NCI-H1694 (cell line): ENCODE measurements at regions not wholly inside any gene's neighbourhood (a gene's known extent, or its start where the extent isn't known, plus 50 kb on each side); places are given as distances from the start of the nearest gene placed in this dataset.

Experiments used
- DNase-seq: peaks from one replicate; lab custom pipeline; 2025; lab: John Stamatoyannopoulos, UW

- peak; percentile 61 for DNase-seq
Observed at GRCh38 chr1:59150577-59151386, 146.1 kb upstream of the FGGY start.

- DNase-seq, result no peak
Observed at GRCh38 chr1:59151387-59151761, 145.5 kb upstream of the FGGY start.

- no peak for DNase-seq
Observed at GRCh38 chr1:59151860-59152259, 145.0 kb upstream of the FGGY start.

GRCh38 chr1:59152511-59152910 lies 144.4 kb upstream of the FGGY start:
- DNase-seq, result no peak

- no peak for DNase-seq
Observed at GRCh38 chr1:59154401-59154800, 142.5 kb upstream of the FGGY start.

GRCh38 chr1:59155351-59155750 lies 141.5 kb upstream of the FGGY start:
- DNase-seq, result no peak

GRCh38 chr1:59156051-59156450 lies 140.8 kb upstream of the FGGY start:
- DNase-seq, result no peak

- DNase-seq, result peak; percentile 4
Observed at GRCh38 chr1:59156526-59157199, 140.2 kb upstream of the FGGY start.

- DNase-seq, result no peak
Observed at GRCh38 chr1:59158321-59158720, 138.6 kb upstream of the FGGY start.

- no peak for DNase-seq
Observed at GRCh38 chr1:59159557-59160203, 137.2 kb upstream of the FGGY start.

- no peak for DNase-seq
Observed at GRCh38 chr1:59161136-59161535, 135.8 kb upstream of the FGGY start.

- no peak for DNase-seq
Observed at GRCh38 chr1:59162665-59163064, 134.2 kb upstream of the FGGY start.

- no peak for DNase-seq
Observed at GRCh38 chr1:59163268-59164092, 133.4 kb upstream of the FGGY start.

- no peak for DNase-seq
Observed at GRCh38 chr1:59164371-59164770, 132.5 kb upstream of the FGGY start.

- no peak for DNase-seq
Observed at GRCh38 chr1:59165353-59165752, 131.5 kb upstream of the FGGY start.

GRCh38 chr1:59169703-59170102 lies 127.2 kb upstream of the FGGY start:
- no peak for DNase-seq

- DNase-seq, result no peak
Observed at GRCh38 chr1:59170659-59171058, 126.2 kb upstream of the FGGY start.

- DNase-seq, result no peak
Observed at GRCh38 chr1:59171788-59172187, 125.1 kb upstream of the FGGY start.

GRCh38 chr1:59172693-59173092 lies 124.2 kb upstream of the FGGY start:
- DNase-seq, result no peak

- no peak for DNase-seq
Observed at GRCh38 chr1:59173721-59174120, 123.2 kb upstream of the FGGY start.

- DNase-seq, result no peak
Observed at GRCh38 chr1:59176471-59176870, 120.4 kb upstream of the FGGY start.

GRCh38 chr1:59177756-59178155 lies 119.1 kb upstream of the FGGY start:
- no peak for DNase-seq
